SK-N-SH (cell line): ENCODE measurements at regions not wholly inside any gene's neighbourhood (a gene's known extent, or its start where the extent isn't known, plus 50 kb on each side); places are given as distances from the start of the nearest gene placed in this dataset.

Experiments
- CTCF ChIP-seq: fragments of 200-600 bp; sonication (generic); IDR thresholded peaks from 2 replicates; pipeline ENCODE4 v1.6.1; 2017; ENCODE audit warnings: antibody characterized with exemption, mild to moderate bottlenecking, moderate library complexity
- EP300 ChIP-seq, 2 experiments: IDR thresholded peaks; 2 replicates each; pipeline versions ENCODE4 v1.4.0 to v1.6.1; 2012; ENCODE audit warnings: borderline replicate concordance in 1 of 2, low read depth in 1 of 2, low read length in 1 of 2
- EZH2phosphoT487 ChIP-seq: fragments of 200-600 bp; sonication (generic); IDR thresholded peaks from 2 replicates; pipeline ENCODE4 v1.6.1; 2017; ENCODE audit warnings: low read depth, mixed run types, mild to moderate bottlenecking, antibody characterized with exemption, moderate library complexity, borderline replicate concordance
- FOXM1 ChIP-seq: IDR thresholded peaks from 2 replicates; pipeline ENCODE4 v1.4.0; 2012; ENCODE audit warnings: low read depth, mild to moderate bottlenecking
- GABPA ChIP-seq: IDR thresholded peaks from 2 replicates; pipeline ENCODE4 v1.4.0; 2012; ENCODE audit warnings: low read depth, mild to moderate bottlenecking
- MAX ChIP-seq: IDR thresholded peaks from 2 replicates; pipeline ENCODE4 v1.4.0; 2012; ENCODE audit warnings: low read depth
- PBX3 ChIP-seq: IDR thresholded peaks from 2 replicates; pipeline ENCODE4; 2012
- POLR2AphosphoS5 ChIP-seq: IDR thresholded peaks from 2 replicates; pipeline ENCODE4 v1.6.1; 2012; ENCODE audit warnings: low read depth, low read length
- RAD21 ChIP-seq: IDR thresholded peaks from 2 replicates; pipeline ENCODE4 v1.6.1; 2012; ENCODE audit warnings: mild to moderate bottlenecking, low read length
- SMC3 ChIP-seq: IDR thresholded peaks from 2 replicates; pipeline ENCODE4 v1.6.1; 2012; ENCODE audit warnings: low read depth, low read length, improper control_type of control experiment
- TAF1 ChIP-seq: IDR thresholded peaks from 2 replicates; pipeline ENCODE4 v1.6.1; 2012; ENCODE audit warnings: low read depth, mild to moderate bottlenecking, low read length, moderate library complexity, borderline replicate concordance
- TF ChIP-seq, protein P1 (sequence below): IDR thresholded peaks from 2 replicates; pipeline ENCODE4 v1.6.1; 2012; ENCODE audit warnings: mild to moderate bottlenecking, low read depth, low read length, moderate library complexity

DNA sequence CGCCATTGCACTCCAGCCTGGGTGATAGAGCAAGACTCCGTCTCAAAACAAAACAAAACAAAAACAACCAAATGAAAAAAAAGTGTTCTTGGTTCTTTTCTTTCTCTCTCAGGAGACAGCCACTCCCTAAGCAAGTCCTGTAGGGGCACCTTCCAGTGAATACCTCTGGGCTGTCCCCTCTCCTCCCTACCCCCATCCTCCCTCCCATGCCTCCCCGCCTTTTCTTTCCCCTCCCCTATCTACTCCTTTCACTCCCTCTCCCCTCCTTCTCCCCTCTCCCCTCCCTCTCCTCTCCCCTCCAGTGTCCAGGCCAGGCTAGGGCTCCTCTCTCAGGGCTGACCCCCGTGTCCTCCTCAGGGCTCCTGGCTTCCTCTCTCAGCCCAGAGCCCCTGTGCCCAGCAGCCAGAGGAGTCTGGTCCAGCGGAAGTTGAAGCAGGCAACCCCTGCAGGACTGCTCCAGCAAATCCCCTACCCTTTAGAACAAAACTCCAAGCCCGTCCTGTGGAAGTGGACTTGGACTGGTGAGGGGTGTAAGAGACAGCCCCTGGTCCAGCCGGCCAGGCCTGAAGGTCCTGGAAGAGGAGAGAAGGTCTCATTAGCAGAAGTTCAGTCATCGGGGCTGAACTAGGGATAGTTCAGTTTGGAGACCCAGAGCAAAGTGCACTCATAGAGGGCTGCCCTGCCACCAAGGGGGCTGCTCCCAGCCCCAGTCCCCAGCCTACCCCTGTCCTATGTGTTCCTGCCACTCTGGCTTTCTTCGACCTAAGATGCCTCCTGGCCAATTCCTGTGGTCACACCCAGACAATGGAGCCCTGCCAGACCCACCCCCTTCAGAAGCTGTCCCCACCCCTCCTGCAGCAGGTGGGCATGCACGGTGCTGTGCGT lies 79.8 kb upstream of the IQSEC1 start:
- no peak for TF ChIP-seq CTCF
- no peak for TF ChIP-seq SMC3
- TF ChIP-seq TAF1, result no peak
- no peak for TF ChIP-seq MAX
- no peak for TF ChIP-seq RAD21
- TF ChIP-seq POLR2AphosphoS5, result no peak
- no peak for TF ChIP-seq EZH2phosphoT487
- no peak for TF ChIP-seq FOXM1
- TF ChIP-seq, protein P1, sequence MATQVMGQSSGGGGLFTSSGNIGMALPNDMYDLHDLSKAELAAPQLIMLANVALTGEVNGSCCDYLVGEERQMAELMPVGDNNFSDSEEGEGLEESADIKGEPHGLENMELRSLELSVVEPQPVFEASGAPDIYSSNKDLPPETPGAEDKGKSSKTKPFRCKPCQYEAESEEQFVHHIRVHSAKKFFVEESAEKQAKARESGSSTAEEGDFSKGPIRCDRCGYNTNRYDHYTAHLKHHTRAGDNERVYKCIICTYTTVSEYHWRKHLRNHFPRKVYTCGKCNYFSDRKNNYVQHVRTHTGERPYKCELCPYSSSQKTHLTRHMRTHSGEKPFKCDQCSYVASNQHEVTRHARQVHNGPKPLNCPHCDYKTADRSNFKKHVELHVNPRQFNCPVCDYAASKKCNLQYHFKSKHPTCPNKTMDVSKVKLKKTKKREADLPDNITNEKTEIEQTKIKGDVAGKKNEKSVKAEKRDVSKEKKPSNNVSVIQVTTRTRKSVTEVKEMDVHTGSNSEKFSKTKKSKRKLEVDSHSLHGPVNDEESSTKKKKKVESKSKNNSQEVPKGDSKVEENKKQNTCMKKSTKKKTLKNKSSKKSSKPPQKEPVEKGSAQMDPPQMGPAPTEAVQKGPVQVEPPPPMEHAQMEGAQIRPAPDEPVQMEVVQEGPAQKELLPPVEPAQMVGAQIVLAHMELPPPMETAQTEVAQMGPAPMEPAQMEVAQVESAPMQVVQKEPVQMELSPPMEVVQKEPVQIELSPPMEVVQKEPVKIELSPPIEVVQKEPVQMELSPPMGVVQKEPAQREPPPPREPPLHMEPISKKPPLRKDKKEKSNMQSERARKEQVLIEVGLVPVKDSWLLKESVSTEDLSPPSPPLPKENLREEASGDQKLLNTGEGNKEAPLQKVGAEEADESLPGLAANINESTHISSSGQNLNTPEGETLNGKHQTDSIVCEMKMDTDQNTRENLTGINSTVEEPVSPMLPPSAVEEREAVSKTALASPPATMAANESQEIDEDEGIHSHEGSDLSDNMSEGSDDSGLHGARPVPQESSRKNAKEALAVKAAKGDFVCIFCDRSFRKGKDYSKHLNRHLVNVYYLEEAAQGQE, result no peak
- no peak for TF ChIP-seq EP300 (IDR thresholded peaks at IDR 0.05; ENCODE audit: borderline replicate concordance in 1 of 2, low read depth in 1 of 2, low read length in 1 of 2)
- TF ChIP-seq GABPA, result no peak
- TF ChIP-seq PBX3, result no peak
